PC-9 (cell line): ENCODE measurements at regions not wholly inside any gene's neighbourhood (a gene's known extent, or its start where the extent isn't known, plus 50 kb on each side); places are given as distances from the start of the nearest gene placed in this dataset.
"Not testable (repeated sequence)": the region's sequence is repeated elsewhere in the genome, so short reads cannot be mapped to it uniquely, and the experiment has no call there.

ENCODE experiments used
- BruUV-seq: library from RNA; stranded (reverse); fragments of 400-500 nt; replicated peaks from 2 replicates; lab custom pipeline; 2021; lab: Mats Ljungman, UMichigan
- CTCF ChIA-PET: fragments of 300-600 bp; sonication (Branson Sonifier 250); formaldehyde crosslinking; loops from one replicate; lab custom pipeline; 2022; ENCODE audit warnings: antibody characterized with exemption; lab: Charles Lee
- POLR2A ChIA-PET: fragments of 300-600 bp; sonication (Branson Sonifier 250); formaldehyde crosslinking; loops from one replicate; lab custom pipeline; 2022; ENCODE audit warnings: antibody characterized with exemption; ENCODE audit not compliant: unreplicated experiment; lab: Charles Lee
- DNase-seq, 2 experiments: peaks; one replicate each; pipeline versions ENCODE4 v3.0.0 to v3.0.0-alpha.2; 2015 to 2022; ENCODE audit warnings: mixed read lengths in 1 of 2
- H2AFZ ChIP-seq: fragments of 200-600 bp; sonication (generic); 2 replicates; pipeline ENCODE4 v1.8.1; 2017; ENCODE audit warnings: antibody characterized with exemption
- H3F3A ChIP-seq: fragments of 200-600 bp; sonication (generic); 2 replicates; pipeline ENCODE4 v1.8.1; 2017; ENCODE audit warnings: antibody characterized with exemption, mild to moderate bottlenecking, low read depth; ENCODE audit not compliant: insufficient read depth
- H3K27ac ChIP-seq: fragments of 200-600 bp; sonication (generic); 2 replicates; pipeline ENCODE4 v1.6.1; 2016; ENCODE audit warnings: mixed run types
- H3K27me3 ChIP-seq: fragments of 200-600 bp; sonication (generic); 2 replicates; pipeline ENCODE4 v1.6.1; 2016; ENCODE audit warnings: low read depth, mixed run types; ENCODE audit not compliant: insufficient read depth
- H3K36me3 ChIP-seq: fragments of 200-600 bp; sonication (generic); 2 replicates; pipeline ENCODE4 v1.6.1; 2016; ENCODE audit warnings: low read depth, mixed run types
- H3K4me1 ChIP-seq: fragments of 200-600 bp; sonication (generic); replicated peaks from 2 replicates; pipeline ENCODE4 v1.6.1; 2016; ENCODE audit warnings: mixed run types; ENCODE audit not compliant: insufficient read depth
- H3K4me2 ChIP-seq: fragments of 200-600 bp; sonication (generic); 2 replicates; pipeline ENCODE4 v1.6.1; 2017; ENCODE audit warnings: mixed run types
- H3K4me3 ChIP-seq: fragments of 200-600 bp; sonication (generic); 2 replicates; pipeline ENCODE4 v1.6.1; 2016; ENCODE audit warnings: mixed run types
- H3K79me2 ChIP-seq: fragments of 200-600 bp; sonication (generic); 2 replicates; pipeline ENCODE4 v1.6.1; 2017; ENCODE audit warnings: low read depth, mixed run types
- H3K9me2 ChIP-seq: fragments of 200-600 bp; sonication (generic); 2 replicates; pipeline ENCODE4 v1.8.1; 2017; ENCODE audit warnings: mild to moderate bottlenecking; ENCODE audit not compliant: insufficient read depth
- H3K9me3 ChIP-seq: fragments of 200-600 bp; sonication (generic); 2 replicates; pipeline ENCODE4 v1.8.1; 2016; ENCODE audit warnings: low read depth; ENCODE audit not compliant: insufficient read depth
- H4K20me1 ChIP-seq: fragments of 200-600 bp; sonication (generic); 2 replicates; pipeline ENCODE4 v1.8.1; 2017; ENCODE audit not compliant: insufficient read depth
- EZH2 ChIP-seq: fragments of 200-600 bp; sonication (generic); IDR thresholded peaks from 2 replicates; pipeline ENCODE4 v1.8.0; 2017; ENCODE audit warnings: antibody characterized with exemption, low read depth
- intact Hi-C: fragments of 100-400 bp; cut with micrococcal nuclease; formaldehyde crosslinking; loops from one replicate; pipeline ENCODE4 v1.10.0; 2022; ENCODE audit not compliant: unreplicated experiment
- TF ChIP-seq, protein P1 (sequence below): fragments of 200-600 bp; sonication (generic); conservative IDR thresholded peaks from 2 replicates; pipeline ENCODE4 v1.6.1; 2017; ENCODE audit warnings: mixed run types, antibody characterized with exemption, mild to moderate bottlenecking, moderate library complexity

GRCh38 chr3:88876724-88877123 is 230.7 kb upstream of the EPHA3 start:
- Histone ChIP-seq H3K36me3 (no peaks in the 10 kb centered on the region), H3K27me3 (no peaks in the 10 kb centered on the region), H4K20me1 (no peaks in the 10 kb centered on the region), H2AFZ (no peak overlapping the region), H3K27ac (no peak overlapping the region), H3K4me1 (no peaks in the 10 kb centered on the region), H3K9me2 (no peaks in the 10 kb centered on the region), H3K4me2 (no peak overlapping the region), H3F3A (no peaks in the 10 kb centered on the region), H3K9me3 (no peaks in the 10 kb centered on the region), H3K4me3 (no peak overlapping the region), H3K79me2 (no peaks in the 10 kb centered on the region)
- CTCF ChIA-PET, result no interaction called here
- DNase-seq, result no peak
- intact Hi-C loops, result no loop called here
- POLR2A ChIA-PET, result no interaction called here
- BruUV-seq, result no TSS peak
- TF ChIP-seq, protein P1, sequence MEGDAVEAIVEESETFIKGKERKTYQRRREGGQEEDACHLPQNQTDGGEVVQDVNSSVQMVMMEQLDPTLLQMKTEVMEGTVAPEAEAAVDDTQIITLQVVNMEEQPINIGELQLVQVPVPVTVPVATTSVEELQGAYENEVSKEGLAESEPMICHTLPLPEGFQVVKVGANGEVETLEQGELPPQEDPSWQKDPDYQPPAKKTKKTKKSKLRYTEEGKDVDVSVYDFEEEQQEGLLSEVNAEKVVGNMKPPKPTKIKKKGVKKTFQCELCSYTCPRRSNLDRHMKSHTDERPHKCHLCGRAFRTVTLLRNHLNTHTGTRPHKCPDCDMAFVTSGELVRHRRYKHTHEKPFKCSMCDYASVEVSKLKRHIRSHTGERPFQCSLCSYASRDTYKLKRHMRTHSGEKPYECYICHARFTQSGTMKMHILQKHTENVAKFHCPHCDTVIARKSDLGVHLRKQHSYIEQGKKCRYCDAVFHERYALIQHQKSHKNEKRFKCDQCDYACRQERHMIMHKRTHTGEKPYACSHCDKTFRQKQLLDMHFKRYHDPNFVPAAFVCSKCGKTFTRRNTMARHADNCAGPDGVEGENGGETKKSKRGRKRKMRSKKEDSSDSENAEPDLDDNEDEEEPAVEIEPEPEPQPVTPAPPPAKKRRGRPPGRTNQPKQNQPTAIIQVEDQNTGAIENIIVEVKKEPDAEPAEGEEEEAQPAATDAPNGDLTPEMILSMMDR, result no peak
- TF ChIP-seq EZH2, result no peak

- Histone ChIP-seq H3K27ac (no peak overlapping the region), H3K4me3 (no peak overlapping the region), H4K20me1 (no peaks in the 10 kb centered on the region), H3K9me3 (no peaks in the 10 kb centered on the region), H3K4me1 (no peaks in the 10 kb centered on the region), H2AFZ (no peak overlapping the region), H3K36me3 (no peaks in the 10 kb centered on the region), H3K79me2 (no peaks in the 10 kb centered on the region), H3K27me3 (no peaks in the 10 kb centered on the region), H3K4me2 (no peak overlapping the region), H3K9me2 (no peaks in the 10 kb centered on the region), H3F3A (no peaks in the 10 kb centered on the region)
- ChIA-PET CTCF (no interaction called here), POLR2A (no interaction called here)
- intact Hi-C loops, result no loop called here
- BruUV-seq, result no TSS peak
- no peak for TF ChIP-seq EZH2
- TF ChIP-seq, protein P1, result no peak
- DNase-seq, result no peak
Measured at GRCh38 chr3:88879905-88880304, 227.5 kb upstream of the EPHA3 start.

GRCh38 chr3:88882121-88882520 is 225.3 kb upstream of the EPHA3 start:
- no peak overlapping the region for H2AFZ ChIP-seq
- ChIA-PET CTCF (no interaction called here), POLR2A (no interaction called here)
- H3K79me2 ChIP-seq, result no peaks in the 10 kb centered on the region
- no peaks in the 10 kb centered on the region for H3K9me2 ChIP-seq
- no peaks in the 10 kb centered on the region for H3K4me1 ChIP-seq
- no peak overlapping the region for H3K4me3 ChIP-seq
- H3K4me2 ChIP-seq, result no peak overlapping the region
- no peaks in the 10 kb centered on the region for H4K20me1 ChIP-seq
- BruUV-seq, result no TSS peak
- no peaks in the 10 kb centered on the region for H3K27me3 ChIP-seq
- no peak for DNase-seq
- intact Hi-C loops, result no loop called here
- H3K27ac ChIP-seq, result no peak overlapping the region
- H3K36me3 ChIP-seq, result no peaks in the 10 kb centered on the region
- H3K9me3 ChIP-seq, result no peaks in the 10 kb centered on the region
- H3F3A ChIP-seq, result no peaks in the 10 kb centered on the region
- TF ChIP-seq, protein P1, result no peak
- TF ChIP-seq EZH2, result no peak

DNA sequence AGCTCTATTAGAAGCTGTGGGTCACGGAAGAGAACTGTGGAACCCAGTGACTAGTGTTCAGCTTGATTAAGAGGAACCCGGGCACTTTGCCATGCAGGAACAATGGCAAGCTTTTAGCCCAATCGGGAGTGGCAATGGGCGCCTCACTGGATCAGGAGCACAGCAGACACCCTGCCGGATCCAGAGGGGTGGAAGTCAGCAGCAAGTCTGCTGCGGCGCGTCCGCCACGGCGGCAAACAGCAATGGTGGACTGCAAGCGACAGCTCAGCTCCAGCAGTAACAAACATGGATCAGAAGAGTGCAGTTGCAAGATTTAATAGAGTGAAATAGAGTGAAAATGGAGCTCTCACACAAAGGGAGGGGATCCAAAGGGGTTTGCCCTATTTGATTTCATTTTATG is 220.8 kb upstream of the EPHA3 start:
- H3K4me1 ChIP-seq, H3K36me3 ChIP-seq, H3K4me3 ChIP-seq, H3K4me2 ChIP-seq, CTCF ChIA-PET, H3K9me3 ChIP-seq, H2AFZ ChIP-seq, H4K20me1 ChIP-seq, BruUV-seq, H3K27ac ChIP-seq, intact Hi-C loops, H3F3A ChIP-seq, H3K79me2 ChIP-seq, DNase-seq, H3K27me3 ChIP-seq, POLR2A ChIA-PET, H3K9me2 ChIP-seq: not testable (repeated sequence)
